IMR-90 (cell line): ENCODE measurements at regions not wholly inside any gene's neighbourhood (a gene's known extent, or its start where the extent isn't known, plus 50 kb on each side); places are given as distances from the start of the nearest gene placed in this dataset.

Source experiments
- ATAC-seq: fragments of 200-7000 bp; cut with Tn5 transposase; 2 replicates; pipeline ENCODE4 v1.9.1; 2020; ENCODE audit warnings: low read depth, mild to moderate bottlenecking, moderate library complexity
- BruUV-seq: library from RNA; stranded (reverse); fragments of 400-500 nt; replicated peaks from 2 replicates; lab custom pipeline; 2021; lab: Mats Ljungman, UMichigan
- CTCF ChIA-PET: fragments of 300-600 bp; formaldehyde crosslinking; extraction: SDS; loops from one replicate; lab custom pipeline; 2021; ENCODE audit warnings: antibody characterized with exemption; lab: Yijun Ruan, JAX
- POLR2A ChIA-PET: fragments of 300-600 bp; sonication (Branson Sonifier 250); formaldehyde crosslinking; loops from one replicate; lab custom pipeline; 2022; ENCODE audit warnings: antibody characterized with exemption; ENCODE audit not compliant: unreplicated experiment; lab: Charles Lee
- DNase-seq: peaks from one replicate; pipeline ENCODE4 v3.0.0; 2013
- H2AFZ ChIP-seq: replicated peaks from 2 replicates; pipeline ENCODE3; 2013; ENCODE audit warnings: low read length, mild to moderate bottlenecking; ENCODE audit not compliant: poor library complexity
- H2AK5ac ChIP-seq: 2 replicates; pipeline ENCODE4 v1.6.1; 2013; ENCODE audit warnings: low read depth, low read length, inconsistent platforms
- H2AK9ac ChIP-seq: replicated peaks from 2 replicates; pipeline ENCODE3; 2013; ENCODE audit warnings: mild to moderate bottlenecking, low read depth, low read length, moderate library complexity; ENCODE audit not compliant: poor library complexity
- H2BK120ac ChIP-seq: 2 replicates; pipeline ENCODE4 v1.6.1; 2013; ENCODE audit warnings: low read depth, low read length, inconsistent platforms
- H2BK15ac ChIP-seq: 3 replicates; pipeline ENCODE4 v1.6.1; 2013; ENCODE audit warnings: low read depth, low read length, inconsistent platforms
- H2BK20ac ChIP-seq: 2 replicates; pipeline ENCODE4 v1.6.1; 2013; ENCODE audit warnings: low read depth, mild to moderate bottlenecking, inconsistent platforms, low read length, moderate library complexity
- H2BK5ac ChIP-seq: 2 replicates; pipeline ENCODE4 v1.6.1; 2013; ENCODE audit warnings: mild to moderate bottlenecking, low read depth, low read length, inconsistent platforms; ENCODE audit not compliant: poor library complexity, severe bottlenecking
- H3K14ac ChIP-seq: replicated peaks from 2 replicates; pipeline ENCODE4 v1.6.1; 2013; ENCODE audit warnings: low read depth, low read length, inconsistent platforms
- H3K18ac ChIP-seq: 2 replicates; pipeline ENCODE4 v1.6.1; 2013; ENCODE audit warnings: low read depth, low read length, control low read depth
- H3K23ac ChIP-seq: 2 replicates; pipeline ENCODE4 v1.6.1; 2013; ENCODE audit warnings: low read depth, low read length, inconsistent platforms
- H3K27ac ChIP-seq: 2 replicates; pipeline ENCODE4 v1.5.1; 2013; ENCODE audit warnings: mild to moderate bottlenecking, control low read depth, low read length; ENCODE audit not compliant: insufficient read depth
- H3K27me3 ChIP-seq: 2 replicates; pipeline ENCODE4 v1.6.1; 2013; ENCODE audit warnings: low read length; ENCODE audit not compliant: control insufficient read depth, insufficient read depth
- H3K36me3 ChIP-seq: 2 replicates; pipeline ENCODE4 v1.6.1; 2013; ENCODE audit warnings: low read length, mixed read lengths; ENCODE audit not compliant: control insufficient read depth, insufficient read depth
- H3K4ac ChIP-seq: 2 replicates; pipeline ENCODE4 v1.6.1; 2013; ENCODE audit warnings: low read depth, low read length, inconsistent platforms
- H3K4me1 ChIP-seq: 2 replicates; pipeline ENCODE4 v1.6.1; 2013; ENCODE audit warnings: low read length, mixed read lengths; ENCODE audit not compliant: control insufficient read depth, insufficient read depth
- H3K4me2 ChIP-seq: 2 replicates; pipeline ENCODE4 v1.6.1; 2013; ENCODE audit warnings: low read depth, mild to moderate bottlenecking, control low read depth, low read length, moderate library complexity
- H3K4me3 ChIP-seq: 2 replicates; pipeline ENCODE4 v1.5.1; 2013; ENCODE audit warnings: low read depth, mild to moderate bottlenecking, control low read depth, low read length, moderate library complexity; ENCODE audit not compliant: insufficient read depth
- H3K56ac ChIP-seq: 2 replicates; pipeline ENCODE4 v1.6.1; 2013; ENCODE audit warnings: low read length, inconsistent platforms; ENCODE audit not compliant: insufficient read depth; ENCODE audit errors: extremely low read depth
- H3K79me1 ChIP-seq, 2 experiments: 2 replicates each; pipeline ENCODE4 v1.6.1; 2013; ENCODE audit warnings: low read length in 2 of 2, inconsistent platforms in 1 of 2, low read depth in 1 of 2
- H3K9ac ChIP-seq: 2 replicates; pipeline ENCODE4 v1.6.1; 2013; ENCODE audit warnings: low read depth, low read length, control low read depth
- H3K9me1 ChIP-seq: 2 replicates; pipeline ENCODE4 v1.6.1; 2013; ENCODE audit warnings: low read length, inconsistent platforms; ENCODE audit not compliant: insufficient read depth
- H3K9me3 ChIP-seq: 2 replicates; pipeline ENCODE4 v1.6.1; 2013; ENCODE audit warnings: low read length; ENCODE audit not compliant: control insufficient read depth, insufficient read depth
- H4K20me1 ChIP-seq: 2 replicates; pipeline ENCODE4 v1.6.1; 2013; ENCODE audit warnings: low read length, inconsistent platforms; ENCODE audit not compliant: insufficient read depth
- H4K5ac ChIP-seq: 2 replicates; pipeline ENCODE4 v1.6.1; 2013; ENCODE audit warnings: mild to moderate bottlenecking, low read depth, low read length, control low read depth
- H4K8ac ChIP-seq, 2 experiments: 2 replicates each; pipeline ENCODE4 v1.6.1; 2013; ENCODE audit warnings: low read depth in 2 of 2, low read length in 2 of 2, control low read depth in 1 of 2, inconsistent platforms in 1 of 2
- H4K91ac ChIP-seq: 2 replicates; pipeline ENCODE4 v1.6.1; 2013; ENCODE audit warnings: low read depth, low read length, inconsistent platforms; ENCODE audit not compliant: insufficient read depth
- CEBPB ChIP-seq: IDR thresholded peaks from 2 replicates; pipeline ENCODE4 v1.6.1; 2012; ENCODE audit warnings: low read depth, low read length, improper control_type of control experiment
- FOS ChIP-seq: fragments of 150-350 bp; IDR thresholded peaks from 2 replicates; pipeline ENCODE4 v1.6.1; 2016; ENCODE audit warnings: low read depth, low read length
- MAZ ChIP-seq: IDR thresholded peaks from 2 replicates; pipeline ENCODE4 v1.6.1; 2012; ENCODE audit warnings: low read depth, mild to moderate bottlenecking, low read length, improper control_type of control experiment, moderate library complexity, borderline replicate concordance
- MXI1 ChIP-seq: IDR thresholded peaks from 2 replicates; pipeline ENCODE4 v1.6.1; 2012; ENCODE audit warnings: low read depth, mild to moderate bottlenecking, low read length, moderate library complexity, borderline replicate concordance
- NFE2L2 ChIP-seq: fragments of 150-350 bp; IDR thresholded peaks from 2 replicates; pipeline ENCODE4 v1.6.1; 2016; ENCODE audit warnings: low read depth, mild to moderate bottlenecking, low read length
- RAD21 ChIP-seq: IDR thresholded peaks from 2 replicates; pipeline ENCODE4 v1.6.1; 2012; ENCODE audit warnings: low read length, improper control_type of control experiment
- RFX5 ChIP-seq: IDR thresholded peaks from 2 replicates; pipeline ENCODE4 v1.8.0; 2012; ENCODE audit warnings: low read depth, mild to moderate bottlenecking, low read length, moderate library complexity
- SMC3 ChIP-seq: fragments of 150-350 bp; IDR thresholded peaks from 2 replicates; pipeline ENCODE4 v1.6.1; 2016; ENCODE audit warnings: low read depth, mild to moderate bottlenecking, antibody characterized with exemption, low read length, moderate library complexity
- WGBS, 2 experiments: methylation state at CpG; one replicate each; pipeline versions ENCODE4 v1.1.5 to v1.1.7; 2013; ENCODE audit warnings: missing lambda C conversion rate in 2 of 2; ENCODE audit not compliant: insufficient read length in 1 of 2; ENCODE audit errors: extremely low coverage in 2 of 2; 5-methylcytosine and 5-hydroxymethylcytosine counted together
- dilution Hi-C: fragments of 300-500 bp; cut with HindIII; formaldehyde crosslinking; loops from one replicate; pipeline ENCODE4 v1.14.3; 2018; ENCODE audit warnings: low sequenced_read_pairs; ENCODE audit not compliant: unreplicated experiment
- in situ Hi-C: fragments of 300-500 bp; cut with MboI; formaldehyde crosslinking; loops from 3 replicates; pipeline ENCODE4 v1.14.3; 2019; ENCODE audit warnings: low sequenced_read_pairs, inconsistent platforms, mixed read lengths
- intact Hi-C: fragments of 100-400 bp; cut with micrococcal nuclease; formaldehyde crosslinking; loops from 2 replicates; pipeline ENCODE4 v1.10.0; 2022

- ATAC-seq (no peak), DNase-seq (no peak)
- no peaks in the 10 kb centered on the region for H3K4me1 ChIP-seq
- no peak overlapping the region for H3K56ac ChIP-seq
- H4K5ac ChIP-seq, result no peak overlapping the region
- no peaks in the 10 kb centered on the region for H3K79me1 ChIP-seq
- TF ChIP-seq RAD21 (no peak), SMC3 (no peak), MXI1 (no peak), MAZ (no peak), CEBPB (no peak), RFX5 (no peak), FOS (no peak), NFE2L2 (no peak)
- dilution Hi-C loops (no loop called here), in situ Hi-C loops (no loop called here), intact Hi-C loops (no loop called here)
- H3K23ac ChIP-seq, result no peak overlapping the region
- no TSS peak for BruUV-seq
- no peak overlapping the region for H3K9ac ChIP-seq
- H2BK15ac ChIP-seq, result no peak overlapping the region
- peaks cover 15% of the 10 kb centered on the region for H3K9me3 ChIP-seq
- no peaks in the 10 kb centered on the region for H3K36me3 ChIP-seq
- no peak overlapping the region for H2BK20ac ChIP-seq
- H2BK5ac ChIP-seq, result no peak overlapping the region
- no peak overlapping the region for H3K4ac ChIP-seq
- no CpG with 5 or more reads among the region's 3 CpGs for WGBS, 2 experiments
- H4K91ac ChIP-seq, result no peak overlapping the region
- no peak overlapping the region for H3K18ac ChIP-seq
- H3K9me1 ChIP-seq, result no peaks in the 10 kb centered on the region
- no peak overlapping the region for H3K4me3 ChIP-seq
- no peak overlapping the region for H4K8ac ChIP-seq
- H4K20me1 ChIP-seq, result no peaks in the 10 kb centered on the region
- no peak overlapping the region for H2AFZ ChIP-seq
- no peak overlapping the region for H3K4me2 ChIP-seq
- H2AK9ac ChIP-seq, result no peak overlapping the region
- no peaks in the 10 kb centered on the region for H3K27me3 ChIP-seq
- no peak overlapping the region for H3K14ac ChIP-seq
- no peak overlapping the region for H2AK5ac ChIP-seq
- POLR2A ChIA-PET, result no interaction called here
- CTCF ChIA-PET, result no interaction called here
- no peak overlapping the region for H2BK120ac ChIP-seq
- H3K27ac ChIP-seq, result no peak overlapping the region
Observed at GRCh38 chr18:4808891-4809290, 353.8 kb upstream of the DLGAP1 start.
